GM12891 (cell line): ENCODE measurements at regions not wholly inside any gene's neighbourhood (a gene's known extent, or its start where the extent isn't known, plus 50 kb on each side); places are given as distances from the start of the nearest gene placed in this dataset.

ENCODE experiments used
- POLR2A ChIP-seq: IDR thresholded peaks from 2 replicates; pipeline ENCODE4 v1.6.1; 2011; ENCODE audit warnings: low read depth, low read length, control low read depth
- POLR2AphosphoS5 ChIP-seq: IDR thresholded peaks from 2 replicates; pipeline ENCODE4 v1.6.1; 2011; ENCODE audit warnings: low read depth, low read length, control low read depth
- POU2F2 ChIP-seq: IDR thresholded peaks from 2 replicates; pipeline ENCODE4 v1.6.1; 2011; ENCODE audit warnings: low read depth, mild to moderate bottlenecking, control low read depth, low read length, moderate library complexity
- TAF1 ChIP-seq: IDR thresholded peaks from 2 replicates; pipeline ENCODE4 v1.6.1; 2011; ENCODE audit warnings: low read depth, low read length, control low read depth

DNA sequence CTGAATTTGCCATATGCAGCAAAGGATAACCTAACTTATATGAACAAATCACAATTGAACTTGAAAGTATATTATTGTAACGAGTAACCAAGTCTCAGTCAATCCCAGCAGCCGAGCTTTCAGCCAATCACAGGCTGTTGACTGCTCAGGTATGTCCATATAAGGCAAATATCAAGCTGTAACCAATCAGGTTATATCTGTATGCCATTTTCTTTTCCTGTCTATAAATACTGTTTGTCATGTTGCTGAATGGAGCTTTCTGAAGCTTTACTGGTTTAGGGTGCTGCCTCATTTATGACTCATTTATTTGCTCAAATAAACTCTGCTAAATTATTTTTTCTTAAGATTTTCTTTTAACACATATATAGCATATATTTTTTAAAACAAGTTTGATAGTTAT, 1059.5 kb downstream of the GALC start:
- TF ChIP-seq TAF1 (no peak), POLR2A (no peak), POLR2AphosphoS5 (no peak), POU2F2 (no peak)
